Ascending aorta (tissue), 2 donors: ENCODE measurements at regions not wholly inside any gene's neighbourhood (a gene's known extent, or its start where the extent isn't known, plus 50 kb on each side); places are given as distances from the start of the nearest gene placed in this dataset.

Experiments
- DNase-seq, 2 donors: peaks; one replicate each; pipeline ENCODE4 v3.0.0-alpha.2; 2019; ENCODE audit warnings: low spot score in 2 of 2
- H3K27ac ChIP-seq, 2 donors: fragments of 200-600 bp; sonication (generic); one replicate each; pipeline ENCODE4 v1.5.1; 2016 to 2017; ENCODE audit warnings: mild to moderate bottlenecking in 1 of 2
- H3K27me3 ChIP-seq: fragments of 200-600 bp; sonication (generic); one replicate; pipeline ENCODE4 v1.5.1; 2017
- H3K36me3 ChIP-seq, 2 donors: fragments of 200-600 bp; sonication (generic); one replicate each; pipeline ENCODE4 v1.5.1; 2016
- H3K4me1 ChIP-seq, 2 donors: fragments of 200-600 bp; sonication (generic); one replicate each; pipeline ENCODE4 v1.5.1; 2016 to 2017; ENCODE audit warnings: mild to moderate bottlenecking in 1 of 2
- H3K4me3 ChIP-seq, 2 donors: fragments of 200-600 bp; sonication (generic); one replicate each; pipeline ENCODE4 v1.5.1; 2016 to 2017; ENCODE audit warnings: mild to moderate bottlenecking in 1 of 2
- H3K9me3 ChIP-seq, 2 donors: fragments of 200-600 bp; sonication (generic); one replicate each; pipeline ENCODE4 v1.5.1; 2016
- intact Hi-C: fragments of 100-400 bp; cut with DNase I; formaldehyde crosslinking; loops from one replicate; pipeline ENCODE4 v1.15.1; 2023
- TF ChIP-seq, protein P1 (sequence below), 3 experiments: fragments of 200-600 bp in 2 of 3; fragments of 450-650 bp in 1 of 3; sonication (generic) in 2 of 3; IDR thresholded peaks; one replicate each; pipeline ENCODE4 v1.5.1; 2016 to 2019; ENCODE audit warnings: antibody characterized with exemption in 3 of 3, mild to moderate bottlenecking in 1 of 3, moderate library complexity in 1 of 3

DNA sequence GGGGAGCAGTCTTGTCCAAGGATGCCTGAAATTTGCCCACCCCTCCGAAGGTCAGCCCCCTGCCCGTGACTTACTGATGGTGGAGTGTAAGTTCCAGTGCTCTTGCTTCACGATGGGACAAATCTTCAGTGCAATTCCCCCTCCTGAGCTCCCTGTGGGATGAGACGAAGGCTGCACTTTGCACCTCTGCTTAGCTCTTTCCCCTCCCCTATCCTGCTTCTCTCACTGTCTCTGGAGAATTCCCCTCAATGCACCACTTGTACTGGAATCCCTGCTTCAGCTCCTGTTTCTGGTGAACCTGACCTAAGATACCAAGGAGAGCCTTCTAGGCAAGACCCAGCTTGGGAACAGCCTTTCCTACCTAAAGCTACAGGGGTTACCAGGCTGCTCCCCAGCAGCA lies 122.9 kb upstream of the ZMIZ1 start:
- H3K27me3 ChIP-seq = no peaks in the 10 kb centered on the region
- H3K9me3 ChIP-seq = no peaks in the 10 kb centered on the region
- H3K4me1 ChIP-seq = peaks cover 0 to 6% of the 10 kb centered on the region in 2 donors
- H3K27ac ChIP-seq = no peak overlapping the region
- DNase-seq = no peak
- no peak overlapping the region for H3K4me3 ChIP-seq
- intact Hi-C loops = no loop called here
- no peaks in the 10 kb centered on the region for H3K36me3 ChIP-seq
- TF ChIP-seq, protein P1, sequence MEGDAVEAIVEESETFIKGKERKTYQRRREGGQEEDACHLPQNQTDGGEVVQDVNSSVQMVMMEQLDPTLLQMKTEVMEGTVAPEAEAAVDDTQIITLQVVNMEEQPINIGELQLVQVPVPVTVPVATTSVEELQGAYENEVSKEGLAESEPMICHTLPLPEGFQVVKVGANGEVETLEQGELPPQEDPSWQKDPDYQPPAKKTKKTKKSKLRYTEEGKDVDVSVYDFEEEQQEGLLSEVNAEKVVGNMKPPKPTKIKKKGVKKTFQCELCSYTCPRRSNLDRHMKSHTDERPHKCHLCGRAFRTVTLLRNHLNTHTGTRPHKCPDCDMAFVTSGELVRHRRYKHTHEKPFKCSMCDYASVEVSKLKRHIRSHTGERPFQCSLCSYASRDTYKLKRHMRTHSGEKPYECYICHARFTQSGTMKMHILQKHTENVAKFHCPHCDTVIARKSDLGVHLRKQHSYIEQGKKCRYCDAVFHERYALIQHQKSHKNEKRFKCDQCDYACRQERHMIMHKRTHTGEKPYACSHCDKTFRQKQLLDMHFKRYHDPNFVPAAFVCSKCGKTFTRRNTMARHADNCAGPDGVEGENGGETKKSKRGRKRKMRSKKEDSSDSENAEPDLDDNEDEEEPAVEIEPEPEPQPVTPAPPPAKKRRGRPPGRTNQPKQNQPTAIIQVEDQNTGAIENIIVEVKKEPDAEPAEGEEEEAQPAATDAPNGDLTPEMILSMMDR (IDR thresholded peaks at IDR 0.05) = no peak

DNA sequence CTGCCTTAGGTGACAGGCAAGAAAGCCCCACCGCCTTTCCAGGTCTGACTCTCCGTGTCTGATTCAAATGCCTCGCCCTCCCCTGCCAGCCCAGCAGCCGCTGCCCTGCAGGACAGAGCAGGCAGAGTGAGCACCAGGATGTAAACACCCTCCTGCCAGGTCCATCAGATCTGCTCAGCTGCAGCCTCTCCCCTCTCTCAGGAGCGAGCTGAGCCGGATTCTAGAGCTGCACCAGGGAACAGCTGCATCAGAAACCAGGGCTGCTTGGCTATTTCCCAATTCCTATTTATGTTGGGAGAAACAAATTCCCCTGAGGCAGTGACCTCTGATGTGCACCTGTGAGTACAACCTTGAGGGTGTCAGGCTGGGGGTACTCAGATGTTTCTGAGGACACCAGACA lies 121.5 kb upstream of the ZMIZ1 start:
- TF ChIP-seq, protein P1 (IDR thresholded peaks at IDR 0.05) = no peak
- Histone ChIP-seq H3K9me3 (no peaks in the 10 kb centered on the region), H3K36me3 (no peaks in the 10 kb centered on the region), H3K27ac (no peak overlapping the region), H3K4me3 (no peak overlapping the region), H3K4me1 (peaks cover 0 to 6% of the 10 kb centered on the region in 2 donors), H3K27me3 (no peaks in the 10 kb centered on the region)
- intact Hi-C loops = no loop called here
- DNase-seq = no peak

DNA sequence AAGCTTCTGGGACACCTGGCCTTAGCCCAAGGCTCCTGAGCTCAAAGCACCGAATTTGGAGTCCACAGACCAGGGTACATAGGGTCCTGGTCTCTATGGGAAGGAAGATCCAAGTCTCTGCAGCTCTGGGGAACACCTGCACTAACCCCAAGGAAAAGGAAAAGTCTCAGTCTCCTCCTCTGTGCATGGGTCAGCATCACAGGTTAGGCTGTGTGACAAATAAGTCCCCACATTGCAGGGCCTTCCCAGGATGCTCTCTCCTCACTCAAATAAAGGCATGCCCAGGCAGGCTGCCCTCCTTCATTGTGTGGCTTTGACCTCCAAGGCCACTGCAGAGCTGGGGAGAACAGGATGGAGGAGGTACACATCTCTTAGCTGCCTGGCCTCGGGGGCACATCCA lies 121.0 kb upstream of the ZMIZ1 start:
- Histone ChIP-seq H3K9me3 (no peaks in the 10 kb centered on the region), H3K4me1 (peaks cover 0 to 6% of the 10 kb centered on the region in 2 donors), H3K4me3 (no peak overlapping the region), H3K27me3 (no peaks in the 10 kb centered on the region), H3K36me3 (no peaks in the 10 kb centered on the region), H3K27ac (no peak overlapping the region)
- TF ChIP-seq, protein P1 (IDR thresholded peaks at IDR 0.05) = no peak
- DNase-seq = no peak
- intact Hi-C loops = no loop called here

DNA sequence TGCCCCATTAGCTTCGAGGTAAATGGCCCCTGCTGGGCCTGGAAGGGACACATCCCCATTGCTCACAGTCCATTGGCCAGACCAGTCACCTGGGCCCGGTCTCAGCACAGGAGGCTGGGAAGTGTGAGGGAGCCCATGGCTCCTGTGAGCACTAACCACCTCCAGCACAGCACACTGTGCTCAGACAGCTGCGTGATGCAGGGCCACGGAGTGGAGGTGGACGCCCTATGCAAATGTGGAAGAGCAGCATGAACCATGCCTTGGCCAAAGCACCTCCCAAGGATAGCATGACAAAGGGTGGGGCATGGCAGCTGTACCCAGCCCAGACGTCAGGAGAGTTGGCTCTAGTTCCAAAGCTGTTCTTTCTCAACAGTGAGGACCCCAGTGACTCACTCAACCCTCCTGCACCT lies 120.1 kb upstream of the ZMIZ1 start:
- no peak overlapping the region for H3K4me3 ChIP-seq
- DNase-seq = no peak
- peaks cover 0 to 6% of the 10 kb centered on the region in 2 donors for H3K4me1 ChIP-seq
- intact Hi-C loops = no loop called here
- no peaks in the 10 kb centered on the region for H3K36me3 ChIP-seq
- TF ChIP-seq, protein P1 (IDR thresholded peaks at IDR 0.05) = no peak
- H3K27ac ChIP-seq = no peak overlapping the region
- no peaks in the 10 kb centered on the region for H3K9me3 ChIP-seq
- H3K27me3 ChIP-seq = no peaks in the 10 kb centered on the region

DNA sequence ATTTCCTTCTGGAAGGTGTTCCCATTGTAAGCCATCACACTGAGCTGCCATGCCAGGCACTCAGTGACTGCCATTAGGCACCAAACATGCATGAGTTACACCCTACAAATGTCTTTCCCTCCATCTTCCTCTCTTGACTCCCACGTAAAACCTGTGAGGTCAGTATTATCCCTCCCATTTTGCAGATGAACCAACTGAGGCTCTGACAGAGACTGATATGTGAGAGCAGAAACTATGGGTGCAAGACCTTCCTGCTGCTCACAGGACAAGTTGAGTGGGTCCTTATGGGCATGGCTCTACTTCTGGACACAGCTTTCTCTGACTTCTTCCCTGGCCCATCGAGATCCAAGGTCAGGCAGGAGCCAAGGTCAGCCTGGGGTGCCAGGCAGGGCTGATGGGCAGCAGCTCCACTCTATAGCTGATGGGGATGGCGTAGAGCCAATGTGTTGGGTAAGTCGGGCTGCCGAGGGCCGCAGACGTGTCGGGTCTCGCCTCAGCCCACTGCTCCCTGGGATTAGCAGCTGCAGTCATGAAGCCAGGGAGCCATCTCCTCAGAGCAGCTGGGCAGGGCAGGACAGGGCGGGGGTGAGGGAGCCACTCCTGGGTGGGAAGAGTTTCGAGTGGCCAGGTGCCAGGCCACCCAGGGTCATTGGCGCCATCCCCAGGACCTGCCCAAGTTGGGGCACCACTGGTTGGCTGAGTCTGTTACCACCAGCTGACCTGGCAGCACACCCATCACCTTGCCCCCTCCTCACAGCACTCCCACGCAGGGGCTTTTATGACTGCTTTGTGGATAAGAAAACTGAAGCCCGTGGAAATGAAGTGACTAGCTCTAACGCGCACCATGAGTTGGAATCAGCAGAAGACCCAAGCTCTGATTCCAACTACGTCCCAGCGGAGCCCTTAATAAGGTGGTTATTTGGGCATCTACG lies 117.8 kb upstream of the ZMIZ1 start:
- Histone ChIP-seq H3K27me3 (no peaks in the 10 kb centered on the region), H3K4me3 (no peak overlapping the region), H3K4me1 (no peaks in the 10 kb centered on the region), H3K36me3 (no peaks in the 10 kb centered on the region), H3K27ac (no peak overlapping the region), H3K9me3 (no peaks in the 10 kb centered on the region)
- TF ChIP-seq, protein P1 (IDR thresholded peaks at IDR 0.05) = no peak
- intact Hi-C loops = no loop called here
- DNase-seq = no peak
